Mucosa of rectum (tissue), 2 donors: ENCODE measurements at regions not wholly inside any gene's neighbourhood (a gene's known extent, or its start where the extent isn't known, plus 50 kb on each side); places are given as distances from the start of the nearest gene placed in this dataset.
"Not testable (repeated sequence)": the region's sequence is repeated elsewhere in the genome, so short reads cannot be mapped to it uniquely, and the experiment has no call there.

ENCODE experiments used
- H3K27ac ChIP-seq, 2 donors: one replicate each; pipeline ENCODE4 v1.7.0; 2013; ENCODE audit warnings: inconsistent platforms in 2 of 2, low read depth in 2 of 2, low read length in 2 of 2
- H3K27me3 ChIP-seq, 2 donors: one replicate each; pipeline ENCODE4 v1.7.0; 2013; ENCODE audit warnings: low read length in 2 of 2; ENCODE audit not compliant: control insufficient read depth in 2 of 2, insufficient read depth in 2 of 2
- H3K36me3 ChIP-seq, 2 donors: one replicate each; pipeline ENCODE4 v1.7.0; 2013; ENCODE audit warnings: low read length in 2 of 2; ENCODE audit not compliant: control insufficient read depth in 2 of 2, insufficient read depth in 2 of 2
- H3K4me1 ChIP-seq, 2 donors: one replicate each; pipeline ENCODE4 v1.7.0; 2013; ENCODE audit warnings: low read length in 2 of 2, mild to moderate bottlenecking in 1 of 2; ENCODE audit not compliant: control insufficient read depth in 2 of 2, insufficient read depth in 2 of 2
- H3K4me3 ChIP-seq, 2 donors: one replicate each; pipeline ENCODE4 v1.7.0; 2013; ENCODE audit warnings: low read length in 2 of 2
- H3K9ac ChIP-seq, 2 donors: one replicate each; pipeline ENCODE4 v1.7.0; 2013; ENCODE audit warnings: low read length in 2 of 2, low read depth in 1 of 2, mild to moderate bottlenecking in 1 of 2
- H3K9me3 ChIP-seq, 2 donors: one replicate each; pipeline ENCODE4 v1.7.0; 2013; ENCODE audit warnings: low read length in 2 of 2; ENCODE audit not compliant: control insufficient read depth in 2 of 2
- donor health status: healthy.
- donor health status: Normal muscosa, but diverticular disease.

DNA sequence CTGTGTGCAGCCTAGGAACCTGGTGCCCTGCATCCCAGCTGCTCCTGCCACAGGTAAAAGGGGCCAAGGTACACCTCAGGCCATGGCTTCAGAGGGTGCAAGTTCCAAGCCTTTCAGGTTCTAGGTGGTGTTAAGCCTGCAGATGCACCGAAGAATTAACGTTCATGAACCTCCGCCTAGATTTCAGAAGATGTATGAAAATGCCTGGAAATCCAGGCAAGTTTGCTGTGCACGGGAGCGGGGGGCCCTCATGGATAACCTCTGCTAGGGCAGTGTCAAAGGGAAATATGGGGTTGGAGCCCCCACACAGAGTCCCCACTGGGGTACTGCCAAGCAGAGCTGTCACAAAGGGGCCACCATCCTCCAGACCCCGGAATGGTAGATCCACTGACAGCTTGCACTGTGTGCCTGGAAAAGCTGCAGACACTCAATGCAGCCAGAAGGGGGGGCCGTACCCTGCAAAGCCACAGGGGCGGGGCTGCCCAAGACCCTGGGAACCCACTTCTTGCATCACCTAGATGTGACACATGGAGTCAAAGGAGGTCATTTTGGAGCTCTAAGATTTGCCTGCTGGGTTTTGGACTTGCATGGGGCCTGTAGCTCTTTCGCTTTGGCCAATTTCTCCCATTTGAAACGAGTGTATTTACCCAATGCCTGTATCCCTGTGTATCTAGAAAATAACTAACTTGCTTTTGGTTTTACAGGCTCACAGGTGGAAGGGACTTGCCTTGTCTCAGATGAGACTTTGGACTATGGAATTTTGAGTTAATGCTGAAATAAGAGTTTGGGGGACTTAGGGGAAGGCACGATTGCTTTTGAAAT is 145.2 kb upstream of the C1QTNF3 start:
- peaks cover 4 to 12% of the 10 kb centered on the region in 2 donors for H3K36me3 ChIP-seq
- not testable (repeated sequence) for H3K27ac ChIP-seq, H3K9ac ChIP-seq, H3K4me3 ChIP-seq, H3K9me3 ChIP-seq, H3K4me1 ChIP-seq, H3K27me3 ChIP-seq

DNA sequence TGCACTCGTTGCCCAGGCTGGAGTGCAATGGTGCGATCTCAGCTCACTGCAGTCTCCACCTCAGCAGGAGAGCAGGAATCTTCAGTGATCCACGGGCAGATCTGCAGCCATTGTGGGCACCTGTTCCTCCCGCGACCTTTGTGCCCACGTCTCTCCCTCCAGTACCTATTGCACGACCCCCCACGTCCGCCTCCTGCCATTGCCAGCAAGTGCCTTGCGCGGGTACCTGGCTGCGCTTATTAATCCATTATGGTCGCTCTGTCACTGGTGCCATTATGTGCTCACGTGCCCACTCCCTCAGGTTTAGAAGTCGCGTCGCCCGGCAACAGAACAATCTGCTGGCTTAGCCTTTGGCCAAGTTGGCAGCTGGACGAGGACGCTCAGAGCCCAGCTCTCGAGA is 146.2 kb upstream of the C1QTNF3 start:
- H3K27me3 ChIP-seq, H3K4me1 ChIP-seq, H3K9ac ChIP-seq, H3K27ac ChIP-seq, H3K4me3 ChIP-seq, H3K9me3 ChIP-seq: not testable (repeated sequence)
- H3K36me3 ChIP-seq: peaks cover 4 to 14% of the 10 kb centered on the region in 2 donors

GRCh38 chr5:34189752-34190411 is 146.9 kb upstream of the C1QTNF3 start:
- not testable (repeated sequence) for H3K4me3 ChIP-seq, H3K4me1 ChIP-seq, H3K27ac ChIP-seq, H3K27me3 ChIP-seq, H3K9me3 ChIP-seq, H3K9ac ChIP-seq
- H3K36me3 ChIP-seq: peaks cover 4 to 14% of the 10 kb centered on the region in 2 donors

DNA sequence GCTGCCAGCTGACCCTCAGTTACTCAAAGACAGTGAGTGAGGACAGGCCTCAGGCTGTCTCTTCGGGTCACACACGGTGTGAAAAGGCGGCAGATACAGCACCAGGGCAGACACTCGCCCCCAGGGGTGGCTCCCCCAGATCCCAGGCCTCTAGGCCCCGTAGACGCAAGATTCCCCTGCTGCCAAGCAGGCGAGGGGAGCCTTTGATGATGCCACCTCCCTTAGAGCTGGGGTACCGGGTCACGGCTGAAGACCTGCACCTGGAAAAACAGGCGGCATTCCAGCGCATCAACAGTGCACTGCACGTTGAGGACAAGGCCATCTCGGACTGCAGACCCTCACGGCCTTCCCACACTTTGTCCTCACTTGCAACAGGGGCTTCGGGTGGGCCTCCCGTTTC is 147.5 kb upstream of the C1QTNF3 start:
- H3K9ac ChIP-seq, H3K27me3 ChIP-seq, H3K27ac ChIP-seq: not testable (repeated sequence)

GRCh38 chr5:34191279-34191744 is 148.3 kb upstream of the C1QTNF3 start:
- not testable (repeated sequence) for H3K9me3 ChIP-seq, H3K27me3 ChIP-seq, H3K4me1 ChIP-seq, H3K4me3 ChIP-seq, H3K27ac ChIP-seq, H3K9ac ChIP-seq
- peaks cover 4 to 15% of the 10 kb centered on the region in 2 donors for H3K36me3 ChIP-seq

More for the DNA sequence above, 147.5 kb upstream of the C1QTNF3 start:
- H3K4me3 ChIP-seq, H3K9me3 ChIP-seq, H3K4me1 ChIP-seq: not testable (repeated sequence)
- H3K36me3 ChIP-seq: peaks cover 4 to 14% of the 10 kb centered on the region in 2 donors

DNA sequence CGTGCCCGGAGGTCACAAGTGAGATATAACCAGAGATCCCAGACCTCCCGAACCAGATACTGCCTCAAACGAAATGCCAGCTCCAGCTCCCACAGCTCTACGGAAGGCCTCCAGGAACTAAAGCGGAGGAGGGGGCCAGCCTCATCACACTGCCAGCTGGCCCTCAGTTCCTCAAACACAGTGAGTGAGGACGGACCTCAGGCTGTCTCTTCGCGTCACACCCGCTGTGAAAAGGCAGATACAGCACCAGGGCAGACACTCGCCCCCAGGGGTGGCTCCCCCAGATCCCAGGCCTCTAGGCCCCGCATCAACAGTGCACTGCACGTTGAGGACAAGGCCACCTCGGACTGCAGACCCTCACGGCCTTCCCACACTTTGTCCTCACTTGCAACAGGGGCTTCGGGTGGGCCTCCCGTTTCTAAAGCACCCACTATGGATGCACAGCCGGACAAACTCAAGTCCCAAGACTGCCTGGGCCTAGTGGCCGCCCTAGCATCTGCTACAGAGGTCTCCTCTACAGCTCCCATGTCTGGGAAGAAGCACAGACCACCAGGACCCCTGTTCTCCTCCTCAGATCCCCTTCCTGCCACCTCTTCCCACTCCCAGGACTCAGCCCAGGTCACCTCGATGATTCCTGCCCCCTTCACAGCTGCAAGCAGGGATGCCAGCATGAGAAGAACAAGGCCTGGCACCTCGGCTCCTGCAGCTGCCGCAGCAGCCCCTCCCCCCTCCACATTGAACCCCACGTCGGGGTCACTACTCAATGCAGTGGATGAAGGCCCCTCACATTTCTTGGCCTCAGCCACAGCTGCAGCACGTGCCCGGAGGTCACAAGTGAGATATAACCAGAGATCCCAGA is 149.3 kb upstream of the C1QTNF3 start:
- not testable (repeated sequence) for H3K4me1 ChIP-seq, H3K9ac ChIP-seq, H3K9me3 ChIP-seq, H3K4me3 ChIP-seq, H3K27ac ChIP-seq, H3K27me3 ChIP-seq
- H3K36me3 ChIP-seq: peaks cover 4 to 18% of the 10 kb centered on the region in 2 donors

GRCh38 chr5:34192923-34193262 is 149.9 kb upstream of the C1QTNF3 start:
- H3K27ac ChIP-seq, H3K27me3 ChIP-seq, H3K4me3 ChIP-seq, H3K9me3 ChIP-seq, H3K4me1 ChIP-seq, H3K9ac ChIP-seq: not testable (repeated sequence)
- peaks cover 4 to 18% of the 10 kb centered on the region in 2 donors for H3K36me3 ChIP-seq

- H3K4me1 ChIP-seq, H3K27ac ChIP-seq, H3K4me3 ChIP-seq, H3K27me3 ChIP-seq, H3K9me3 ChIP-seq, H3K9ac ChIP-seq: not testable (repeated sequence)
- H3K36me3 ChIP-seq: peaks cover 4 to 18% of the 10 kb centered on the region in 2 donors
Observed at GRCh38 chr5:34193297-34193696, 150.3 kb upstream of the C1QTNF3 start.

GRCh38 chr5:34193804-34194203 is 150.8 kb upstream of the C1QTNF3 start:
- H3K27me3 ChIP-seq, H3K4me1 ChIP-seq, H3K27ac ChIP-seq, H3K9me3 ChIP-seq, H3K4me3 ChIP-seq, H3K9ac ChIP-seq: not testable (repeated sequence)
- peaks cover 4 to 18% of the 10 kb centered on the region in 2 donors for H3K36me3 ChIP-seq

DNA sequence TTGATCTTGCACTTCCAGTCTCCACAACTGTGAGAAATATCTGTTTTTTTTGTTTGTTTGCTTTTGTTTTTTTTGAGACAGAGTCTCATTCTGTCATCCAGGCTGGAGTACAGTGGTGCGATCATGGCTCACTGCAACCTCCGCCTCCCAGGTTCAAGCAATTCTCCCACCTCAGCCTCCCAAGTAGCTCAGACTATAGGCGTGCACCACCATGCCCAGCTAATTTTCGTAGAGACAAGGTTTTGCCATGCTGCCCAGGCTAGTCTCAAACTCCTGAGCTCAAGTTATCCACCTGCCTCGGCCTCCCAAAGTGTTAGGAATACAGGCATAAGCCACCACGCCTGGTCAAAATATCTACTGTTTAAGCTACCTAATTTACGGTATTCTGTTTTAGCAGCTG is 153.1 kb upstream of the C1QTNF3 start:
- not testable (repeated sequence) for H3K4me3 ChIP-seq, H3K4me1 ChIP-seq, H3K9me3 ChIP-seq, H3K9ac ChIP-seq, H3K27ac ChIP-seq, H3K27me3 ChIP-seq
- peaks cover 0 to 11% of the 10 kb centered on the region in 2 donors for H3K36me3 ChIP-seq
